ENCODE measurements at regions not wholly inside any gene's neighbourhood (a gene's known extent, or its start where the extent isn't known, plus 50 kb on each side); places are given as distances from the start of the nearest gene placed in this dataset.
"Not testable (repeated sequence)": the region's sequence is repeated elsewhere in the genome, so short reads cannot be mapped to it uniquely, and the experiment has no call there.

DNA sequence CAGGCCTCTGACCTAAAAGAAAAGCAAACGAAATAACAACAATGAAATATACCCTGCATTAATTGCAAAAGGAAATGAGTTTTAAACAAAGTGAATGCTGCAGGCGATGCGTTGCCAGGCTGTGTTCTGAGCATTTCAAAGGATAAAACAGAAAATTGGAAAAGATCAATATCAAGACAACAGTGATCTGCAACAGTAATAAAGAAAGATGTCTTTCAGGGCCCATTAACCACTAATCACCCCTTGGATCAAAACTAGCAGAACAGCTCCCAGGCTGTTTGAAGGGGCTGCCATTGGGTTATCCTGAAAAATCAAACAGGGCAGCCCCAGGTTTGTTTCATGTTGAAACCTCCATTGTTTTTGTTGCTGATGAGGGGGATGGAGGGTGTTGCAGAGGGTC, 219.2 kb downstream of the FGFR2 start:
- Histone ChIP-seq H3K4me3 (ENCODE audit: low read depth, low read length) (no peak overlapping the region), H3K27ac (ENCODE audit: low read depth, low read length) (no peak overlapping the region), H3K27me3 (ENCODE audit: control insufficient read depth, insufficient read depth, low read length) (no peaks in the 10 kb centered on the region), H3K9me3 (ENCODE audit: control insufficient read depth, insufficient read depth, low read length) (peaks cover 42% of the 10 kb centered on the region)
- ChIA-PET POLR2A (no interaction called here), CTCF (no interaction called here)
- DNase-seq (ENCODE audit: low read depth, low spot score): no peak
- TF ChIP-seq, protein P1, sequence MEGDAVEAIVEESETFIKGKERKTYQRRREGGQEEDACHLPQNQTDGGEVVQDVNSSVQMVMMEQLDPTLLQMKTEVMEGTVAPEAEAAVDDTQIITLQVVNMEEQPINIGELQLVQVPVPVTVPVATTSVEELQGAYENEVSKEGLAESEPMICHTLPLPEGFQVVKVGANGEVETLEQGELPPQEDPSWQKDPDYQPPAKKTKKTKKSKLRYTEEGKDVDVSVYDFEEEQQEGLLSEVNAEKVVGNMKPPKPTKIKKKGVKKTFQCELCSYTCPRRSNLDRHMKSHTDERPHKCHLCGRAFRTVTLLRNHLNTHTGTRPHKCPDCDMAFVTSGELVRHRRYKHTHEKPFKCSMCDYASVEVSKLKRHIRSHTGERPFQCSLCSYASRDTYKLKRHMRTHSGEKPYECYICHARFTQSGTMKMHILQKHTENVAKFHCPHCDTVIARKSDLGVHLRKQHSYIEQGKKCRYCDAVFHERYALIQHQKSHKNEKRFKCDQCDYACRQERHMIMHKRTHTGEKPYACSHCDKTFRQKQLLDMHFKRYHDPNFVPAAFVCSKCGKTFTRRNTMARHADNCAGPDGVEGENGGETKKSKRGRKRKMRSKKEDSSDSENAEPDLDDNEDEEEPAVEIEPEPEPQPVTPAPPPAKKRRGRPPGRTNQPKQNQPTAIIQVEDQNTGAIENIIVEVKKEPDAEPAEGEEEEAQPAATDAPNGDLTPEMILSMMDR (IDR thresholded peaks at IDR 0.05; ENCODE audit: low read depth, low read length): no peak

DNA sequence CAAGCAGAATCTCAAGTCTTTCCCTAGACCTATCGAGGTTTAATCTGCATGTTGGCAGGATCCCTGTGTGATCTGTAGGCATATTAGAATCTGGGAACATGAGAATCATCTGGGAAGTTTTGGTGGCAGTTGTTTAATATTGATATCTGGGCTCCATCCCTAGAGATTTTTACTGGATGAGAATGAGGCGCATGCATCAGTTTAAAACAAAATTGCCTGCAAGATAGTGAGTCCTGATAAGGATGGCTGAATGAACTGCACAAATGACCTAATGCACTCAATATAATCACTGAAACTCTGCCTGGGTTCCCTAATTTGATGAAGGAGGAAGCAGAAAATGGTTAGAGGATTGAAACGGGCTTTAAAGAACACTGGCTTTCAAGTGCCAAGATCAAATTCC, 218.0 kb downstream of the FGFR2 start:
- H3K27me3 ChIP-seq (ENCODE audit: control insufficient read depth, insufficient read depth, low read length): no peaks in the 10 kb centered on the region
- ChIA-PET POLR2A (no interaction called here), CTCF (no interaction called here)
- TF ChIP-seq, protein P1 (IDR thresholded peaks at IDR 0.05; ENCODE audit: low read depth, low read length): no peak
- no peak for DNase-seq (ENCODE audit: low read depth, low spot score)
- H3K9me3 ChIP-seq (ENCODE audit: control insufficient read depth, insufficient read depth, low read length): peaks cover 37% of the 10 kb centered on the region
- no peak overlapping the region for H3K27ac ChIP-seq (ENCODE audit: low read depth, low read length)
- H3K4me3 ChIP-seq (ENCODE audit: low read depth, low read length): no peak overlapping the region

DNA sequence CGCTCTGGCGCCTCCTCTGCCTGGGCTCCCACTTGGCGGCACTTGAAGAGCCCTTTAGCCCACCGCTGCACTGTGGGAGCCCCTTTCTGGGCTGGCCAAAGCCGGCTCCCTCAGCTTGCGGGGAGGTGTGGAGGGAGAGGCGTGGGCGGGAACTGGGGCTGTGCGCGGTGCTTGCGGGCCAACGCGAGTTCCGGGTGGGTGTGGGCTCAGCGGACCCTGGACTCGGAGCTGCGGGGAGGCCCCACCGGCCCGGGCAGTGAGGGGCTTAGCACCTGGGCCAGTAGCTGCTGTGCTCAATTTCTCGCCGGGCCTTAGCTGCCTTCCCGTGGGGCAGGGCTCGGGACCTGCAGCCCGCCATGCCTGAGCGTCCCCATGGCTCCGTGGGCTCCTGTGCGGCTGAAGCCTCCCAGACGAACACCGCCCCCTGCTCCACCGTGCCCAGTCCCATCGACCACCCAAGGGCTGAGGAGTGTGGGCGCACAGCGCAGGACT, 216.2 kb downstream of the FGFR2 start:
- POLR2A ChIA-PET; H3K27me3 ChIP-seq (ENCODE audit: control insufficient read depth, insufficient read depth, low read length); H3K4me3 ChIP-seq (ENCODE audit: low read depth, low read length); H3K27ac ChIP-seq (ENCODE audit: low read depth, low read length); CTCF ChIA-PET; DNase-seq (ENCODE audit: low read depth, low spot score): not testable (repeated sequence)
- H3K9me3 ChIP-seq (ENCODE audit: control insufficient read depth, insufficient read depth, low read length): peaks cover 35% of the 10 kb centered on the region

DNA sequence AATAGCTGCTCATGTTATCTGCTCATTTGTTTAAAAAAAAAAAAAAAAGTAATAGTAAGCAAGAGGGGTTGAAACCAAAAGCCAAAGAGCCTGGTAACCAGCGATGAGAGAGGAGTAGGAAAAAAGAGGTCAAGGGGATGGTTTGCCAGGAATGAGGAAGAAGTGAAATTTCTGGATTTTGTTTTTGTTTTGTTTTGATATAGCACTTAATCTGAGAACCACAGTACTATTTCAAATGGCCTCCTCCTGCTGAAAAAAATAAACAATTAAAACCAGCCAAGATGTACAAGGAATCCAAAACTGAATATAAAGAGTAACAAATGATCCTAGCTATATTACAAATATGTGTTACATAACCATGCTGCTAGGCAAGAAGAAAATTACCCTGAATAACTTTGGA, 213.1 kb downstream of the FGFR2 start:
- H3K4me3 ChIP-seq (ENCODE audit: low read depth, low read length): no peak overlapping the region
- no peaks in the 10 kb centered on the region for H3K27me3 ChIP-seq (ENCODE audit: control insufficient read depth, insufficient read depth, low read length)
- ChIA-PET POLR2A (no interaction called here), CTCF (no interaction called here)
- DNase-seq (ENCODE audit: low read depth, low spot score): no peak
- TF ChIP-seq, protein P1 (IDR thresholded peaks at IDR 0.05; ENCODE audit: low read depth, low read length): no peak
- no peak overlapping the region for H3K27ac ChIP-seq (ENCODE audit: low read depth, low read length)
- peaks cover 17% of the 10 kb centered on the region for H3K9me3 ChIP-seq (ENCODE audit: control insufficient read depth, insufficient read depth, low read length)

DNA sequence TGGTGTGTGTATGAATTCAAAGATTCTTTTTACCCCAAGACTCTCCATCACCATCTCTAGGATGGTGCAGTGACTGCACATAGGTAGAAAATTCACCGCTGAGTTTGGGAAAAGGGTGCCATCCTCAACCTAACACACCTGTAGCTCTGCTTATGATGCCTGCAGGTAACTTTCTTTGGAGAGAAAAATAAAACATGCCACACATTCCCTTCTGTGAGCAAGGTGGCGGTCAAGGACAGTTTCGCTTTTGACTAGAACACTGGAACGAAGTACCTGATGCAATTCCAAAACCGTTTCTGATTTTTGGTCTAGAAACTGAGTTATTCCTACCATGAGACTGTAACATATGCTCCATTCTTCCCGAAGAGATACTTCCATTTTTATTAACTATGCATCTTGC, 205.6 kb downstream of the FGFR2 start:
- DNase-seq (ENCODE audit: low read depth, low spot score): no peak
- TF ChIP-seq, protein P1 (IDR thresholded peaks at IDR 0.05; ENCODE audit: low read depth, low read length): no peak
- Histone ChIP-seq H3K27me3 (ENCODE audit: control insufficient read depth, insufficient read depth, low read length) (no peaks in the 10 kb centered on the region), H3K27ac (ENCODE audit: low read depth, low read length) (no peak overlapping the region), H3K9me3 (ENCODE audit: control insufficient read depth, insufficient read depth, low read length) (peaks cover 14% of the 10 kb centered on the region), H3K4me3 (ENCODE audit: low read depth, low read length) (no peak overlapping the region)
- ChIA-PET CTCF (no interaction called here), POLR2A (no interaction called here)

DNA sequence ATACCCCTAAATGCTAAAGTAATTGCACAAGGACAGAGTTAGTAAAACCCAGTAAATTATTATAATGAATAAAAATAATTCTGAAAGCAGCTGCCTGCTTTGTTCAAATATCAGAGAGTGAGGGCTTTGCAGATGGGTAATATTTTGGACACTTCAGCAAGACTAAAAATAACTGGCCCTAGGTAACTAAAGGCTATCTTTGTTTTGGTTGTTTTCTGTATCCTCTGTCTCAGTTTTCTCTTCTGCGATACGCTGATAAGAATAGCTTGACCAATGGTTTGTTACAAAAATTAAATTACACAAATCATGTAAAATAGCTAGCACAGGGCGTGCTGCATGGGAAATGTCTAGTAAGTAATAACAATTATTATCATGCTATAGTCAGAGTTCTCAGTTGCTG, 204.7 kb downstream of the FGFR2 start:
- CTCF ChIA-PET: no interaction called here
- DNase-seq (ENCODE audit: low read depth, low spot score): no peak
- TF ChIP-seq, protein P1 (IDR thresholded peaks at IDR 0.05; ENCODE audit: low read depth, low read length): no peak
- no peaks in the 10 kb centered on the region for H3K27me3 ChIP-seq (ENCODE audit: control insufficient read depth, insufficient read depth, low read length)
- no peak overlapping the region for H3K4me3 ChIP-seq (ENCODE audit: low read depth, low read length)
- no peak overlapping the region for H3K27ac ChIP-seq (ENCODE audit: low read depth, low read length)
- POLR2A ChIA-PET: no interaction called here
- peaks cover 14% of the 10 kb centered on the region for H3K9me3 ChIP-seq (ENCODE audit: control insufficient read depth, insufficient read depth, low read length)

DNA sequence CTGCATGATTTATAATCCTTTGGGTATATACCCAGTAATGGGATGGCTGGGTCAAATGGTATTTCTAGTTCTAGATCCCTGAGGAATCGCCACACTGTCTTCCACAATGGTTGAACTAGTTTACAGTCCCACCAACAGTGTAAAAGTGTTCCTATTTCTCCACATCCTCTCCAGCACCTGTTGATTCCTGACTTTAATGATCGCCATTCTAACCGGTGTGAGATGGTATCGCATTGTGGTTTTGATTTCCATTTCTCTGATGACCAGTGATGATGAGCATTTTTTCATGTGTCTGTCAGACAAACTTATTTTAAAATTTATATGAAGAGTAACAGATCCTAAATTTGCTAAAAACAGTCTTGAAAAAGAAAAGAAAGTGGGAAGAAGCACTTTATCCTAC, 197.7 kb downstream of the FGFR2 start:
- H3K27ac ChIP-seq (ENCODE audit: low read depth, low read length); CTCF ChIA-PET; H3K27me3 ChIP-seq (ENCODE audit: control insufficient read depth, insufficient read depth, low read length); POLR2A ChIA-PET; H3K4me3 ChIP-seq (ENCODE audit: low read depth, low read length); DNase-seq (ENCODE audit: low read depth, low spot score): not testable (repeated sequence)
- peaks cover 15% of the 10 kb centered on the region for H3K9me3 ChIP-seq (ENCODE audit: control insufficient read depth, insufficient read depth, low read length)
